H1 (cell line): ENCODE measurements at regions not wholly inside any gene's neighbourhood (a gene's known extent, or its start where the extent isn't known, plus 50 kb on each side); places are given as distances from the start of the nearest gene placed in this dataset.

ENCODE experiments used
- CTCF ChIA-PET: fragments of 300-600 bp; sonication (Branson Sonifier 250); formaldehyde crosslinking; loops from one replicate; lab custom pipeline; 2021; ENCODE audit not compliant: partially characterized antibody; lab: Charles Lee
- POLR2A ChIA-PET: fragments of 300-600 bp; sonication (Branson Sonifier 250); formaldehyde crosslinking; loops from one replicate; lab custom pipeline; 2021; ENCODE audit warnings: inconsistent platforms; ENCODE audit not compliant: partially characterized antibody; lab: Charles Lee
- DNase-seq, 2 experiments: peaks; one replicate each; pipeline versions ENCODE4 v3.0.0 to v3.0.0-alpha.2; 2010 to 2022; ENCODE audit warnings: low spot score in 2 of 2, low read depth in 1 of 2, mixed read lengths in 1 of 2
- FAIRE-seq: peaks from 2 replicates; lab custom pipeline; 2011; peaks lifted over from hg19 to GRCh38; lab: Jason Lieb, UNC
- H2AFZ ChIP-seq: 2 replicates; pipeline ENCODE4 v1.8.1; 2012; ENCODE audit warnings: low read length, inconsistent platforms
- H2AK5ac ChIP-seq: 2 replicates; pipeline ENCODE4 v1.6.1; 2013; ENCODE audit warnings: low read depth, low read length
- H2BK120ac ChIP-seq: replicated peaks from 2 replicates; pipeline ENCODE3; 2013; ENCODE audit warnings: low read depth, low read length, inconsistent platforms
- H2BK12ac ChIP-seq: 2 replicates; pipeline ENCODE4 v1.6.1; 2013; ENCODE audit warnings: low read depth, low read length
- H2BK15ac ChIP-seq: 2 replicates; pipeline ENCODE4 v1.6.1; 2013; ENCODE audit warnings: low read length
- H2BK20ac ChIP-seq: 2 replicates; pipeline ENCODE4 v1.6.1; 2013; ENCODE audit warnings: low read length
- H2BK5ac ChIP-seq: 2 replicates; pipeline ENCODE4 v1.6.1; 2013; ENCODE audit warnings: low read depth, low read length
- H3K14ac ChIP-seq: 2 replicates; pipeline ENCODE4 v1.6.1; 2013; ENCODE audit warnings: inconsistent platforms; ENCODE audit not compliant: insufficient read length
- H3K18ac ChIP-seq: 2 replicates; pipeline ENCODE4 v1.6.1; 2013; ENCODE audit warnings: low read length; ENCODE audit errors: extremely low read depth
- H3K23ac ChIP-seq: 2 replicates; pipeline ENCODE4 v1.6.1; 2013; ENCODE audit warnings: inconsistent platforms; ENCODE audit not compliant: insufficient read length
- H3K23me2 ChIP-seq: 2 replicates; pipeline ENCODE4 v1.6.1; 2013; ENCODE audit warnings: low read depth, low read length
- H3K27ac ChIP-seq: 2 replicates; pipeline ENCODE4 v1.6.1; 2011; ENCODE audit warnings: low read depth, low read length, inconsistent platforms
- H3K27me3 ChIP-seq, 4 experiments: replicated peaks in 1 of 4; 1 replicate in 1 of 4; 2 replicates in 3 of 4; pipeline versions ENCODE4 v1.6.1 to v1.8.1; 2011 to 2013; ENCODE audit warnings: low read length in 3 of 4, mild to moderate bottlenecking in 3 of 4, inconsistent platforms in 2 of 4, mixed read lengths in 2 of 4, moderate library complexity in 1 of 4; ENCODE audit not compliant: control insufficient read depth in 3 of 4, insufficient read depth in 3 of 4; ENCODE audit errors: extremely low read depth in 1 of 4
- H3K36me3 ChIP-seq, 4 experiments: 2 replicates each; pipeline versions ENCODE4 v1.6.1 to v1.8.1; 2011 to 2013; ENCODE audit warnings: mild to moderate bottlenecking in 4 of 4, low read length in 3 of 4, moderate library complexity in 2 of 4, control low read depth in 1 of 4, inconsistent platforms in 1 of 4; ENCODE audit not compliant: insufficient read depth in 4 of 4, control insufficient read depth in 2 of 4
- H3K4ac ChIP-seq: replicated peaks from 2 replicates; pipeline ENCODE3; 2013; ENCODE audit warnings: low read length, low read depth, mixed read lengths, inconsistent platforms; ENCODE audit not compliant: insufficient read length
- H3K4me1 ChIP-seq, 4 experiments: replicated peaks in 1 of 4; 1 replicate in 1 of 4; 2 replicates in 3 of 4; pipeline versions ENCODE4 v1.6.1 to v1.8.1; 2011 to 2013; ENCODE audit warnings: low read length in 3 of 4, inconsistent platforms in 2 of 4, mixed read lengths in 1 of 4; ENCODE audit not compliant: insufficient read depth in 4 of 4, control insufficient read depth in 3 of 4
- H3K4me2 ChIP-seq, 2 experiments: 2 replicates each; pipeline versions ENCODE4 v1.6.1 to v1.8.1; 2011 to 2013; ENCODE audit warnings: low read depth in 2 of 2, low read length in 2 of 2, control low read depth in 1 of 2, inconsistent platforms in 1 of 2, mild to moderate bottlenecking in 1 of 2; ENCODE audit not compliant: insufficient read depth in 1 of 2
- H3K4me3 ChIP-seq, 4 experiments: fragments of 200-600, 300-600 bp in 1 of 4; sonication (generic), shearing (Covaris generic), sonication (Bioruptor Twin) in 1 of 4; 2 replicates each; pipeline versions ENCODE4 v1.5.1 to v1.8.1; 2011 to 2016; ENCODE audit warnings: low read length in 4 of 4, low read depth in 3 of 4, control low read depth in 2 of 4, inconsistent platforms in 2 of 4, mild to moderate bottlenecking in 2 of 4, mixed read lengths in 1 of 4, moderate library complexity in 1 of 4; ENCODE audit not compliant: insufficient read depth in 2 of 4; ENCODE audit errors: extremely low read depth in 1 of 4
- H3K56ac ChIP-seq: replicated peaks from 2 replicates; pipeline ENCODE3; 2013; ENCODE audit warnings: low read depth, mild to moderate bottlenecking, mixed read lengths, low read length, inconsistent platforms; ENCODE audit not compliant: insufficient read length
- H3K79me1 ChIP-seq: 2 replicates; pipeline ENCODE4 v1.6.1; 2013; ENCODE audit warnings: low read depth, low read length, control low read depth
- H3K79me2 ChIP-seq, 2 experiments: 2 replicates each; pipeline versions ENCODE4 v1.6.1 to v1.8.1; 2012 to 2013; ENCODE audit warnings: low read length in 2 of 2, mild to moderate bottlenecking in 2 of 2, inconsistent platforms in 1 of 2; ENCODE audit not compliant: insufficient read depth in 2 of 2, control insufficient read depth in 1 of 2
- H3K9ac ChIP-seq, 4 experiments: replicated peaks in 1 of 4; 1 replicate in 1 of 4; 2 replicates in 3 of 4; pipeline versions ENCODE4 v1.6.1 to v1.8.1; 2011 to 2013; ENCODE audit warnings: low read depth in 3 of 4, low read length in 3 of 4, control low read depth in 2 of 4, mild to moderate bottlenecking in 2 of 4, moderate library complexity in 2 of 4, inconsistent platforms in 1 of 4; ENCODE audit errors: extremely low read depth in 1 of 4
- H3K9me3 ChIP-seq, 2 experiments: 2 replicates each; pipeline versions ENCODE4 v1.6.1 to v1.8.1; 2012 to 2013; ENCODE audit warnings: mild to moderate bottlenecking in 2 of 2, moderate library complexity in 2 of 2, control low read depth in 1 of 2, inconsistent platforms in 1 of 2, low read depth in 1 of 2, low read length in 1 of 2, mixed read lengths in 1 of 2; ENCODE audit not compliant: insufficient read depth in 2 of 2
- H4K20me1 ChIP-seq, 2 experiments: replicated peaks in 1 of 2; 2 replicates each; pipeline versions ENCODE3 to v1.8.1; 2011 to 2013; ENCODE audit warnings: inconsistent platforms in 2 of 2, low read length in 2 of 2, mild to moderate bottlenecking in 1 of 2; ENCODE audit not compliant: insufficient read depth in 2 of 2, control insufficient read depth in 1 of 2
- H4K5ac ChIP-seq: 2 replicates; pipeline ENCODE4 v1.6.1; 2013; ENCODE audit warnings: low read length, low read depth, mixed read lengths, inconsistent platforms; ENCODE audit not compliant: insufficient read length
- H4K8ac ChIP-seq: 2 replicates; pipeline ENCODE4 v1.8.0; 2013; ENCODE audit warnings: mild to moderate bottlenecking, moderate library complexity, low read length, inconsistent platforms; ENCODE audit not compliant: insufficient read depth; ENCODE audit errors: extremely low read depth
- H4K91ac ChIP-seq: replicated peaks from 2 replicates; pipeline ENCODE3; 2013; ENCODE audit warnings: low read length, mixed read lengths, inconsistent platforms; ENCODE audit not compliant: insufficient read length
- PHF8 ChIP-seq: fragments of 200-600 bp; sonication (generic); conservative IDR thresholded peaks from 2 replicates; pipeline ENCODE4 v1.7.1; 2012; ENCODE audit warnings: low read depth, mild to moderate bottlenecking, inconsistent platforms, low read length, moderate library complexity
- RNF2 ChIP-seq: fragments of 200-900, 300-1000 bp; sonication (generic); IDR thresholded peaks from 2 replicates; pipeline ENCODE4 v1.7.1; 2016; ENCODE audit warnings: borderline replicate concordance, low read depth, mild to moderate bottlenecking, antibody characterized with exemption, low read length; ENCODE audit not compliant: poor library complexity, severe bottlenecking; ENCODE audit errors: missing control alignments
- SIN3A ChIP-seq, 2 experiments: IDR thresholded peaks in 1 of 2; conservative IDR thresholded peaks in 1 of 2; 2 replicates each; pipeline ENCODE4 v1.6.1; 2011 to 2012; ENCODE audit warnings: low read length in 2 of 2, improper control_type of control experiment in 1 of 2, low read depth in 1 of 2, mild to moderate bottlenecking in 1 of 2
- SP1 ChIP-seq: IDR thresholded peaks from 2 replicates; pipeline ENCODE4 v1.6.1; 2011; ENCODE audit warnings: low read depth, low read length
- SP2 ChIP-seq: IDR thresholded peaks from 2 replicates; pipeline ENCODE4 v1.6.1; 2012; ENCODE audit warnings: mild to moderate bottlenecking, low read length, inconsistent platforms
- TCF12 ChIP-seq: IDR thresholded peaks from 2 replicates; pipeline ENCODE4 v1.6.1; 2011; ENCODE audit warnings: low read depth, mild to moderate bottlenecking, low read length
- WGBS, 2 experiments: shearing (Covaris generic) in 1 of 2; methylation state at CpG; one replicate each; pipeline versions ENCODE4 v1.1.6 to v1.1.7; 2013 to 2015; ENCODE audit warnings: low lambda C conversion rate in 2 of 2, mixed read lengths in 2 of 2, inconsistent platforms in 1 of 2, low coverage in 1 of 2, missing lambda C conversion rate in 1 of 2; ENCODE audit not compliant: insufficient replicate concordance in 2 of 2, insufficient coverage in 1 of 2, insufficient read length in 1 of 2; ENCODE audit errors: extremely low coverage in 1 of 2, missing lambda C conversion rate in 1 of 2; 5-methylcytosine and 5-hydroxymethylcytosine counted together
- TF ChIP-seq, protein P1 (sequence below): IDR thresholded peaks from 2 replicates; pipeline ENCODE4 v1.6.1; 2011; ENCODE audit warnings: low read depth, mild to moderate bottlenecking, low read length; ENCODE audit not compliant: insufficient read depth

DNA sequence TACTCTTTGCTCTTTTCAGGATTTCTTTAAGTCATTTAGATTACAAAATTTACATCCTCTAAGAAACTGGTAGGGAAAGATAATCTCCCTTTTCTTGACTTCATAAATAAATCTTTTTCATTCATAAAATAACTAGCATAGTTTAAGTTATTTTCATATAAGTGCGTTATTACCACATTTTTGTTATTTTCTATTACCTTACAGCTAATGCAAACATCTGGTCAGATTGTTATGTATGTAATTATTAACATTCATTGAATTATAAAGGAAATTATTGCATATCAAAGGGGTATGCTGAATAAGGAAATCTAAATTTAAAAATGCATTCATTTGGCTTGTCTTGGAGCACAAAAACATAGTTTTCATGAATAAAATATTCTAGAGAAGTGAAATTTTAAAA lies 55.3 kb upstream of the SLITRK1 start:
- Histone ChIP-seq H3K27ac (no peak overlapping the region; the same call in 1 of the 2 replicates), H2AK5ac (no peak overlapping the region), H4K8ac (no peak overlapping the region), H4K20me1 (no peaks in the 10 kb centered on the region), H2AFZ (no peak overlapping the region), H3K18ac (no peak overlapping the region; the same call in 1 of the 2 replicates), H3K4me1 (peaks cover 2 to 12% (median 7%) of the 10 kb centered on the region in 4 experiments; a peak in 4 of 7 replicates), H3K4ac (no peak overlapping the region), H4K5ac (peak overlapping the region; percentile 65), H2BK15ac (no peak overlapping the region), H3K56ac (no peak overlapping the region), H3K23me2 (no peaks in the 10 kb centered on the region), H2BK20ac (no peak overlapping the region), H3K4me3 (no peak overlapping the region; a peak in 1 of 8 replicates), H3K4me2 (no peak overlapping the region; a peak in 1 of 4 replicates), H3K14ac (no peak overlapping the region), H4K91ac (no peak overlapping the region), H2BK120ac (no peak overlapping the region), H3K79me1 (no peaks in the 10 kb centered on the region), H3K9ac (no peak overlapping the region), H2BK5ac (no peak overlapping the region), H2BK12ac (no peak overlapping the region), H3K27me3 (no peaks in the 10 kb centered on the region), H3K9me3 (no peaks in the 10 kb centered on the region), H3K23ac (no peak overlapping the region), H3K79me2 (no peaks in the 10 kb centered on the region), H3K36me3 (peaks cover 0 to 2% (median 0%) of the 10 kb centered on the region in 4 experiments; a peak in 1 of 8 replicates)
- POLR2A ChIA-PET: no interaction called here
- 11% methylated on average over 1 of the region's 1 CpG; no CpG with 5 or more reads in 1 of the 2 experiments for WGBS, 2 experiments
- FAIRE-seq (no peak), DNase-seq (no peak)
- CTCF ChIA-PET: no interaction called here
- TF ChIP-seq PHF8: no peak
- TF ChIP-seq SIN3A (conservative IDR thresholded peaks at IDR 0.05 in 1 of 2, IDR thresholded peaks at IDR 0.05 in 1 of 2; ENCODE audit: low read depth in 1 of 2, low read length in 2 of 2): no peak
- TF ChIP-seq SP1: no peak
- no peak for TF ChIP-seq SP2
- no peak for TF ChIP-seq RNF2
- no peak for TF ChIP-seq TCF12
- TF ChIP-seq, protein P1, sequence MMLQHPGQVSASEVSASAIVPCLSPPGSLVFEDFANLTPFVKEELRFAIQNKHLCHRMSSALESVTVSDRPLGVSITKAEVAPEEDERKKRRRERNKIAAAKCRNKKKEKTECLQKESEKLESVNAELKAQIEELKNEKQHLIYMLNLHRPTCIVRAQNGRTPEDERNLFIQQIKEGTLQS: no peak
